ENCODE measurements at regions not wholly inside any gene's neighbourhood (a gene's known extent, or its start where the extent isn't known, plus 50 kb on each side); places are given as distances from the start of the nearest gene placed in this dataset.

DNA sequence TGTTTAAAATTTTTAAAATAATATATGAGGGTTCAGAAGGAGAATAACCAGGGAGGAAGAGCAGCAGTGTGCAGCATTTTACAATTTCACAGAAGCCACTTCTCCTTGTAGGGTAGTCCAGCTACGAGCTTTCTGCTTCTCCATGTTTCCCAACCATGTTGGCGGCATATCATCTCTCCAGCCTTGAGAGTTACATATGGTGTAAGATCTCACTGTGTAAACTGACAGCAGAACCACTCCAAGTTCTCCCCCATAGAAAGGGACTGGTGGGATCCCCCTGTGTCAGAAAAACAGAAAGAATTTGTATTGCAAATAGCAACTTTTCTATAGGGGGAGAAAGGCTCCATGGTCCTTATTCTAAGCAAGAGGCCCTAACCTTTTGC is 266.8 kb upstream of the ACVR2A start:
- H3K23me2 ChIP-seq (ENCODE audit: insufficient read length, low read depth, low read length, poor library complexity, severe bottlenecking), result no peaks in the 10 kb centered on the region
- no peak overlapping the region for H3K18ac ChIP-seq (ENCODE audit: insufficient read length, low read depth, low read length)
- H3K9ac ChIP-seq (ENCODE audit: extremely low read depth, insufficient read length, low read length), result no peak overlapping the region
- Mint-ChIP-seq H3K4me3 (no peak overlapping the region), H3K27me3 (ENCODE audit: low read depth) (no peaks in the 10 kb centered on the region), H3K4me1 (no peaks in the 10 kb centered on the region), H3K27ac (no peak overlapping the region), H3K9me3 (peaks cover 4 to 6% of the 10 kb centered on the region in 2 experiments; a peak in 3 of 5 replicates), H3K36me3 (ENCODE audit: insufficient read depth in 1 of 3, low read depth in 3 of 3) (peaks cover 0 to 7% (median 0%) of the 10 kb centered on the region in 3 experiments; a peak in 3 of 7 replicates)
- H4K91ac ChIP-seq (ENCODE audit: insufficient read length, low read depth, low read length), result no peak overlapping the region
- H3K4me2 ChIP-seq (ENCODE audit: insufficient read depth, insufficient read length, low read length), result no peak overlapping the region
- no peaks in the 10 kb centered on the region for H4K20me1 ChIP-seq (ENCODE audit: control insufficient read depth, insufficient read depth, insufficient read length)
- no peak overlapping the region for H3T11ph ChIP-seq (ENCODE audit: low read length)
- H3K56ac ChIP-seq (ENCODE audit: insufficient read length, low read depth, low read length), result no peak overlapping the region
- no peak overlapping the region for H2BK20ac ChIP-seq (ENCODE audit: low read depth, low read length, poor library complexity, severe bottlenecking)
- TF ChIP-seq, protein P1, sequence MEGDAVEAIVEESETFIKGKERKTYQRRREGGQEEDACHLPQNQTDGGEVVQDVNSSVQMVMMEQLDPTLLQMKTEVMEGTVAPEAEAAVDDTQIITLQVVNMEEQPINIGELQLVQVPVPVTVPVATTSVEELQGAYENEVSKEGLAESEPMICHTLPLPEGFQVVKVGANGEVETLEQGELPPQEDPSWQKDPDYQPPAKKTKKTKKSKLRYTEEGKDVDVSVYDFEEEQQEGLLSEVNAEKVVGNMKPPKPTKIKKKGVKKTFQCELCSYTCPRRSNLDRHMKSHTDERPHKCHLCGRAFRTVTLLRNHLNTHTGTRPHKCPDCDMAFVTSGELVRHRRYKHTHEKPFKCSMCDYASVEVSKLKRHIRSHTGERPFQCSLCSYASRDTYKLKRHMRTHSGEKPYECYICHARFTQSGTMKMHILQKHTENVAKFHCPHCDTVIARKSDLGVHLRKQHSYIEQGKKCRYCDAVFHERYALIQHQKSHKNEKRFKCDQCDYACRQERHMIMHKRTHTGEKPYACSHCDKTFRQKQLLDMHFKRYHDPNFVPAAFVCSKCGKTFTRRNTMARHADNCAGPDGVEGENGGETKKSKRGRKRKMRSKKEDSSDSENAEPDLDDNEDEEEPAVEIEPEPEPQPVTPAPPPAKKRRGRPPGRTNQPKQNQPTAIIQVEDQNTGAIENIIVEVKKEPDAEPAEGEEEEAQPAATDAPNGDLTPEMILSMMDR (conservative IDR thresholded peaks at IDR 0.05), result no peak
- H3K9me3 ChIP-seq (ENCODE audit: control insufficient read depth, low read depth, low read length), result no peaks in the 10 kb centered on the region
- no peak for DNase-seq
- no peak overlapping the region for H4K5ac ChIP-seq (ENCODE audit: insufficient read length, low read depth, low read length)
- no peaks in the 10 kb centered on the region for H3K79me2 ChIP-seq (ENCODE audit: insufficient read depth, low read length)
- H2BK5ac ChIP-seq (ENCODE audit: insufficient read length, low read length), result no peak overlapping the region
- H2BK15ac ChIP-seq (ENCODE audit: low read depth, low read length), result no peak overlapping the region
- no peaks in the 10 kb centered on the region; the same call in 1 of the 2 replicates for H3K4me1 ChIP-seq (ENCODE audit: insufficient read depth, low read length)
- no CpG with 5 or more reads among the region's 2 CpGs for WGBS (ENCODE audit: extremely low coverage, insufficient read length, low lambda C conversion rate)
- no peak overlapping the region for H3K27ac ChIP-seq (ENCODE audit: insufficient read length, low read depth, low read length)
- H3K4ac ChIP-seq (ENCODE audit: low read depth, low read length), result no peak overlapping the region
- no peaks in the 10 kb centered on the region for H3K79me1 ChIP-seq (ENCODE audit: insufficient read depth, low read depth, low read length, poor library complexity, severe bottlenecking)
- H2BK12ac ChIP-seq (ENCODE audit: insufficient read length, low read depth, low read length), result no peak overlapping the region
- H2BK120ac ChIP-seq (ENCODE audit: low read depth, low read length, poor library complexity, severe bottlenecking), result no peak overlapping the region
- H4K8ac ChIP-seq (replicated peaks; ENCODE audit: insufficient read length, low read depth, low read length), result no peak overlapping the region
- no peak overlapping the region for H2AFZ ChIP-seq (ENCODE audit: low read length)
- H3K14ac ChIP-seq (ENCODE audit: insufficient read depth, low read length), result no peak overlapping the region
- H2AK5ac ChIP-seq (ENCODE audit: insufficient read length, low read length), result no peak overlapping the region
- H3K27me3 ChIP-seq (ENCODE audit: insufficient read depth, low read length), result no peaks in the 10 kb centered on the region
- H3K23ac ChIP-seq (ENCODE audit: insufficient read length, low read depth, low read length), result no peak overlapping the region
